IMR-90 (cell line): ENCODE measurements at regions not wholly inside any gene's neighbourhood (a gene's known extent, or its start where the extent isn't known, plus 50 kb on each side); places are given as distances from the start of the nearest gene placed in this dataset.
"Not testable (repeated sequence)": the region's sequence is repeated elsewhere in the genome, so short reads cannot be mapped to it uniquely, and the experiment has no call there.

Experiments
- ATAC-seq: fragments of 200-7000 bp; cut with Tn5 transposase; 2 replicates; pipeline ENCODE4 v1.9.1; 2020; ENCODE audit warnings: low read depth, mild to moderate bottlenecking, moderate library complexity
- BruUV-seq: library from RNA; stranded (reverse); fragments of 400-500 nt; replicated peaks from 2 replicates; lab custom pipeline; 2021; lab: Mats Ljungman, UMichigan
- CTCF ChIA-PET: fragments of 300-600 bp; formaldehyde crosslinking; extraction: SDS; loops from one replicate; lab custom pipeline; 2021; ENCODE audit warnings: antibody characterized with exemption; lab: Yijun Ruan, JAX
- POLR2A ChIA-PET: fragments of 300-600 bp; sonication (Branson Sonifier 250); formaldehyde crosslinking; loops from one replicate; lab custom pipeline; 2022; ENCODE audit warnings: antibody characterized with exemption; ENCODE audit not compliant: unreplicated experiment; lab: Charles Lee
- DNase-seq: peaks from one replicate; pipeline ENCODE4 v3.0.0; 2013
- H2AFZ ChIP-seq: replicated peaks from 2 replicates; pipeline ENCODE3; 2013; ENCODE audit warnings: low read length, mild to moderate bottlenecking; ENCODE audit not compliant: poor library complexity
- H2AK5ac ChIP-seq: 2 replicates; pipeline ENCODE4 v1.6.1; 2013; ENCODE audit warnings: low read depth, low read length, inconsistent platforms
- H2AK9ac ChIP-seq: replicated peaks from 2 replicates; pipeline ENCODE3; 2013; ENCODE audit warnings: mild to moderate bottlenecking, low read depth, low read length, moderate library complexity; ENCODE audit not compliant: poor library complexity
- H2BK120ac ChIP-seq: 2 replicates; pipeline ENCODE4 v1.6.1; 2013; ENCODE audit warnings: low read depth, low read length, inconsistent platforms
- H2BK15ac ChIP-seq: 3 replicates; pipeline ENCODE4 v1.6.1; 2013; ENCODE audit warnings: low read depth, low read length, inconsistent platforms
- H2BK20ac ChIP-seq: 2 replicates; pipeline ENCODE4 v1.6.1; 2013; ENCODE audit warnings: low read depth, mild to moderate bottlenecking, inconsistent platforms, low read length, moderate library complexity
- H2BK5ac ChIP-seq: 2 replicates; pipeline ENCODE4 v1.6.1; 2013; ENCODE audit warnings: mild to moderate bottlenecking, low read depth, low read length, inconsistent platforms; ENCODE audit not compliant: poor library complexity, severe bottlenecking
- H3K14ac ChIP-seq: replicated peaks from 2 replicates; pipeline ENCODE4 v1.6.1; 2013; ENCODE audit warnings: low read depth, low read length, inconsistent platforms
- H3K18ac ChIP-seq: 2 replicates; pipeline ENCODE4 v1.6.1; 2013; ENCODE audit warnings: low read depth, low read length, control low read depth
- H3K23ac ChIP-seq: 2 replicates; pipeline ENCODE4 v1.6.1; 2013; ENCODE audit warnings: low read depth, low read length, inconsistent platforms
- H3K27ac ChIP-seq: 2 replicates; pipeline ENCODE4 v1.5.1; 2013; ENCODE audit warnings: mild to moderate bottlenecking, control low read depth, low read length; ENCODE audit not compliant: insufficient read depth
- H3K27me3 ChIP-seq: 2 replicates; pipeline ENCODE4 v1.6.1; 2013; ENCODE audit warnings: low read length; ENCODE audit not compliant: control insufficient read depth, insufficient read depth
- H3K36me3 ChIP-seq: 2 replicates; pipeline ENCODE4 v1.6.1; 2013; ENCODE audit warnings: low read length, mixed read lengths; ENCODE audit not compliant: control insufficient read depth, insufficient read depth
- H3K4ac ChIP-seq: 2 replicates; pipeline ENCODE4 v1.6.1; 2013; ENCODE audit warnings: low read depth, low read length, inconsistent platforms
- H3K4me1 ChIP-seq: 2 replicates; pipeline ENCODE4 v1.6.1; 2013; ENCODE audit warnings: low read length, mixed read lengths; ENCODE audit not compliant: control insufficient read depth, insufficient read depth
- H3K4me2 ChIP-seq: 2 replicates; pipeline ENCODE4 v1.6.1; 2013; ENCODE audit warnings: low read depth, mild to moderate bottlenecking, control low read depth, low read length, moderate library complexity
- H3K4me3 ChIP-seq: 2 replicates; pipeline ENCODE4 v1.5.1; 2013; ENCODE audit warnings: low read depth, mild to moderate bottlenecking, control low read depth, low read length, moderate library complexity; ENCODE audit not compliant: insufficient read depth
- H3K56ac ChIP-seq: 2 replicates; pipeline ENCODE4 v1.6.1; 2013; ENCODE audit warnings: low read length, inconsistent platforms; ENCODE audit not compliant: insufficient read depth; ENCODE audit errors: extremely low read depth
- H3K79me1 ChIP-seq, 2 experiments: 2 replicates each; pipeline ENCODE4 v1.6.1; 2013; ENCODE audit warnings: low read length in 2 of 2, inconsistent platforms in 1 of 2, low read depth in 1 of 2
- H3K9ac ChIP-seq: 2 replicates; pipeline ENCODE4 v1.6.1; 2013; ENCODE audit warnings: low read depth, low read length, control low read depth
- H3K9me1 ChIP-seq: 2 replicates; pipeline ENCODE4 v1.6.1; 2013; ENCODE audit warnings: low read length, inconsistent platforms; ENCODE audit not compliant: insufficient read depth
- H3K9me3 ChIP-seq: 2 replicates; pipeline ENCODE4 v1.6.1; 2013; ENCODE audit warnings: low read length; ENCODE audit not compliant: control insufficient read depth, insufficient read depth
- H4K20me1 ChIP-seq: 2 replicates; pipeline ENCODE4 v1.6.1; 2013; ENCODE audit warnings: low read length, inconsistent platforms; ENCODE audit not compliant: insufficient read depth
- H4K5ac ChIP-seq: 2 replicates; pipeline ENCODE4 v1.6.1; 2013; ENCODE audit warnings: mild to moderate bottlenecking, low read depth, low read length, control low read depth
- H4K8ac ChIP-seq, 2 experiments: 2 replicates each; pipeline ENCODE4 v1.6.1; 2013; ENCODE audit warnings: low read depth in 2 of 2, low read length in 2 of 2, control low read depth in 1 of 2, inconsistent platforms in 1 of 2
- H4K91ac ChIP-seq: 2 replicates; pipeline ENCODE4 v1.6.1; 2013; ENCODE audit warnings: low read depth, low read length, inconsistent platforms; ENCODE audit not compliant: insufficient read depth
- WGBS, 2 experiments: methylation state at CpG; one replicate each; pipeline versions ENCODE4 v1.1.5 to v1.1.7; 2013; ENCODE audit warnings: missing lambda C conversion rate in 2 of 2; ENCODE audit not compliant: insufficient read length in 1 of 2; ENCODE audit errors: extremely low coverage in 2 of 2; 5-methylcytosine and 5-hydroxymethylcytosine counted together
- dilution Hi-C: fragments of 300-500 bp; cut with HindIII; formaldehyde crosslinking; loops from one replicate; pipeline ENCODE4 v1.14.3; 2018; ENCODE audit warnings: low sequenced_read_pairs; ENCODE audit not compliant: unreplicated experiment
- in situ Hi-C: fragments of 300-500 bp; cut with MboI; formaldehyde crosslinking; loops from 3 replicates; pipeline ENCODE4 v1.14.3; 2019; ENCODE audit warnings: low sequenced_read_pairs, inconsistent platforms, mixed read lengths
- intact Hi-C: fragments of 100-400 bp; cut with micrococcal nuclease; formaldehyde crosslinking; loops from 2 replicates; pipeline ENCODE4 v1.10.0; 2022

- H4K8ac ChIP-seq, H3K14ac ChIP-seq, CTCF ChIA-PET, H3K9me1 ChIP-seq, H3K79me1 ChIP-seq, H3K9ac ChIP-seq, H3K23ac ChIP-seq, H2AK9ac ChIP-seq, H3K27me3 ChIP-seq, BruUV-seq, POLR2A ChIA-PET, H2BK5ac ChIP-seq, H2BK120ac ChIP-seq, intact Hi-C loops, H3K4me2 ChIP-seq, H2AFZ ChIP-seq, H2BK20ac ChIP-seq, H3K4ac ChIP-seq, H3K4me3 ChIP-seq, H4K20me1 ChIP-seq, H4K91ac ChIP-seq, dilution Hi-C loops, H4K5ac ChIP-seq, in situ Hi-C loops, H3K27ac ChIP-seq, H3K4me1 ChIP-seq, H2BK15ac ChIP-seq, H2AK5ac ChIP-seq, H3K56ac ChIP-seq, ATAC-seq, DNase-seq, H3K36me3 ChIP-seq, H3K9me3 ChIP-seq, H3K18ac ChIP-seq: not testable (repeated sequence)
- no CpG with 5 or more reads among the region's 6 CpGs for WGBS, 2 experiments
Measured at GRCh38 chr2:110277054-110277453, 64.7 kb upstream of the MTLN start.

GRCh38 chr2:110276092-110276491 lies 63.7 kb upstream of the MTLN start:
- POLR2A ChIA-PET, H4K8ac ChIP-seq, intact Hi-C loops: not testable (repeated sequence)

More at GRCh38 chr2:110276092-110276491, 63.7 kb upstream of the MTLN start:
- H4K5ac ChIP-seq, H2BK20ac ChIP-seq, dilution Hi-C loops, H2AK9ac ChIP-seq, DNase-seq, H3K14ac ChIP-seq, H3K4ac ChIP-seq, H2AK5ac ChIP-seq, H2BK15ac ChIP-seq, H3K4me2 ChIP-seq, H3K18ac ChIP-seq, H3K36me3 ChIP-seq, H2AFZ ChIP-seq, CTCF ChIA-PET, H2BK5ac ChIP-seq, H3K9me1 ChIP-seq, BruUV-seq, in situ Hi-C loops, H4K20me1 ChIP-seq, H2BK120ac ChIP-seq, H3K27ac ChIP-seq, ATAC-seq, H3K23ac ChIP-seq, H3K56ac ChIP-seq, H3K9me3 ChIP-seq, H4K91ac ChIP-seq, H3K9ac ChIP-seq, H3K4me1 ChIP-seq, H3K4me3 ChIP-seq, H3K27me3 ChIP-seq, H3K79me1 ChIP-seq: not testable (repeated sequence)
- WGBS, 2 experiments: no CpG with 5 or more reads among the region's 2 CpGs
